Karpas-422 (cell line): ENCODE measurements at regions not wholly inside any gene's neighbourhood (a gene's known extent, or its start where the extent isn't known, plus 50 kb on each side); places are given as distances from the start of the nearest gene placed in this dataset.

Source experiments
- DNase-seq: peaks from one replicate; pipeline ENCODE4 v3.0.0-alpha.2; 2015
- H2AFZ ChIP-seq: fragments of 200-600 bp; sonication (generic); 2 replicates; pipeline ENCODE4 v1.6.1; 2014; ENCODE audit warnings: antibody characterized with exemption, low read length, mixed read lengths
- H3K27ac ChIP-seq: fragments of 200-600 bp; sonication (generic); 2 replicates; pipeline ENCODE4 v1.5.1; 2014; ENCODE audit warnings: mild to moderate bottlenecking, low read length, moderate library complexity
- H3K27me3 ChIP-seq: fragments of 200-600 bp; sonication (generic); 2 replicates; pipeline ENCODE4 v1.6.1; 2014; ENCODE audit warnings: low read length, mixed read lengths
- H3K36me3 ChIP-seq: fragments of 200-600 bp; sonication (generic); 2 replicates; pipeline ENCODE4 v1.6.1; 2014; ENCODE audit warnings: low read length, mixed read lengths; ENCODE audit not compliant: insufficient read depth
- H3K4me1 ChIP-seq: fragments of 200-600 bp; sonication (generic); 2 replicates; pipeline ENCODE4 v1.6.1; 2014; ENCODE audit warnings: mild to moderate bottlenecking, low read length, mixed read lengths
- H3K4me2 ChIP-seq: fragments of 200-600 bp; sonication (generic); 2 replicates; pipeline ENCODE4 v1.6.1; 2014; ENCODE audit warnings: low read length, low read depth, mild to moderate bottlenecking; ENCODE audit not compliant: poor library complexity, severe bottlenecking
- H3K4me3 ChIP-seq: fragments of 200-600 bp; sonication (generic); 2 replicates; pipeline ENCODE4 v1.5.1; 2014; ENCODE audit warnings: mild to moderate bottlenecking, antibody characterized with exemption, low read length, mixed read lengths
- H3K79me2 ChIP-seq: fragments of 200-600 bp; sonication (generic); 2 replicates; pipeline ENCODE4 v1.6.1; 2014; ENCODE audit warnings: mild to moderate bottlenecking, low read length, mixed read lengths
- H3K9ac ChIP-seq: fragments of 200-600 bp; sonication (generic); 2 replicates; pipeline ENCODE4 v1.6.0; 2014; ENCODE audit warnings: low read length
- H3K9me2 ChIP-seq: fragments of 200-600 bp; sonication (generic), shearing (Covaris generic); replicated peaks from 2 replicates; pipeline ENCODE4 v1.6.0; 2014; ENCODE audit warnings: mild to moderate bottlenecking, low read length, moderate library complexity; ENCODE audit not compliant: insufficient read depth
- H3K9me3 ChIP-seq: fragments of 300-700, 200-600 bp; sonication (generic); 2 replicates; pipeline ENCODE4 v1.6.1; 2014; ENCODE audit warnings: low read length, mixed read lengths
- H4K20me1 ChIP-seq: fragments of 200-600 bp; sonication (generic); 2 replicates; pipeline ENCODE4 v1.6.1; 2014; ENCODE audit warnings: mild to moderate bottlenecking, antibody characterized with exemption, low read length, low read depth; ENCODE audit not compliant: insufficient read depth

DNA sequence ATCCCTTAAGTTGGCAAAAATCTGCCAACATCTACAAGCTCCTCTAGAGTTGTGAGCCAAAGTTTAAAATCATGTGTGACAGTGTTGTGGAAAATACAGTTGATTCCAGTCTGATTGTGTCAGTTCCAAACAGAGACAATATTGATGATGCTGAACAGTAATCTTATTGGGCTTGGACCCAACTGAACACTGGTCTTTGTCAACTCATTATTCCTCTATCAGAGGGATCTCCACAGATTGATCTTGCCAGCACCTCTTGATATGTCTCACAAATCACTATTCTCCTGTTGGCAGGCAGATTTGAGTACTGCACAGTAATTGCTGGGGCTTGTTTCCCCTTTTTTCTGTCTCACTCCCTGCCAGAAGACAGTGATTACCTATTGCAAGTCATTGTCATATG is 326.6 kb upstream of the DPH6 start:
- H3K9ac ChIP-seq = no peak overlapping the region
- no peak overlapping the region for H3K4me3 ChIP-seq
- DNase-seq = no peak
- no peaks in the 10 kb centered on the region for H3K79me2 ChIP-seq
- no peaks in the 10 kb centered on the region for H3K36me3 ChIP-seq
- H3K27me3 ChIP-seq = no peaks in the 10 kb centered on the region
- H3K4me1 ChIP-seq = no peaks in the 10 kb centered on the region
- H3K9me2 ChIP-seq = no peaks in the 10 kb centered on the region
- no peak overlapping the region for H3K27ac ChIP-seq
- no peak overlapping the region for H3K4me2 ChIP-seq
- no peaks in the 10 kb centered on the region for H3K9me3 ChIP-seq
- no peaks in the 10 kb centered on the region for H4K20me1 ChIP-seq
- H2AFZ ChIP-seq = no peak overlapping the region

DNA sequence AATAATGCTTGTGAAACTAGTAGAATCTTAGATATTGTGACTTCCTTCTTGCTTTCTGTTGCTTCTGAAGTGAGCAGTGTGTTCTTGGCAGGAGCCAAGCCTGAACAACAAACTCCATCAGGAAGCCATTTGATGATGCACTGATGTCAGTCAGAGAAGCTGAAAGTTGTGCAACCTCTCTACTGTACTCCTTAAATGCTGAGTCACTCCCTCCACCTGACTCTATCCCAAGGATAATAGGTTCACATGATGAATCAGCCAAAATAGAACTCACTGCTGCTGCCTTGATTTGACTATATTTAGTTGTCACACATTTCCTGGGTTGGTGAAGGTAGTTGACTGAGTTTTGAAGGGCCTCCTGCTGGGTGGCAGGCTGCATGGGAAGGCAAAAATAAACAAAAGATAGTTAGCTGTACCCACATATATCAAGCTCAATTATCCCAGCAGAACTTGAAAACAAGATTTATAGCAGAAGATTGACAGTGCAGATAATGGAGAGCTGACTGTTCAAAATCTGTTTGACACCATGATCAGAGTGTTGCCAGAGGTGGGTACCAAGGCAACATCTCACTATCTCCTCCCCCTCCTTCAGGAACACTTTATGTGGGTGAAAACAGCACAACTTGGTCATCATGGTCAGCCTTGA is 328.4 kb upstream of the DPH6 start:
- H2AFZ ChIP-seq = no peak overlapping the region
- H3K27ac ChIP-seq = no peak overlapping the region
- no peaks in the 10 kb centered on the region for H3K9me3 ChIP-seq
- H3K4me3 ChIP-seq = no peak overlapping the region
- H3K79me2 ChIP-seq = no peaks in the 10 kb centered on the region
- no peaks in the 10 kb centered on the region for H3K9me2 ChIP-seq
- no peak overlapping the region for H3K9ac ChIP-seq
- no peaks in the 10 kb centered on the region for H4K20me1 ChIP-seq
- H3K36me3 ChIP-seq = no peaks in the 10 kb centered on the region
- no peaks in the 10 kb centered on the region for H3K27me3 ChIP-seq
- no peaks in the 10 kb centered on the region for H3K4me1 ChIP-seq
- no peak overlapping the region for H3K4me2 ChIP-seq
- DNase-seq = no peak

DNA sequence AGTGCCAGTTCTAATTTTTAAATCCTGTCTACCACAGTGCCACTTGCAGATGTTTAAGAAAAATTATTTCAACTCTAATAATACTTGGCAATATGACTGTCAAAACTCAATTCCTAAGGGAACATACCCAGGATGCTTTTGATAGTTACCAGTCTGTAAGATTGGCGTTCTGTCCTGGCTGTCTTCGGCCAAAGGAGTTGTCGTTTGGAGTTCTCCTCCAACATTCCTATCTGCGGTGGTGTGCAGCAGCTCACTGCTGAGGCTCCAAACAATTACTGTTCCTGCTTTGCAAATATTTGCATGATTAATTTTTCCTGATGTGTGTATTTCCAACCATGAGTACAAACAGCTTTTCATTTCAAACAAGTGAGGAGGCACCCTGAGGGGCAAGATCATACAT is 330.8 kb upstream of the DPH6 start:
- Histone ChIP-seq H3K4me3 (no peak overlapping the region), H3K9me2 (no peaks in the 10 kb centered on the region)
- no peak for DNase-seq

DNA sequence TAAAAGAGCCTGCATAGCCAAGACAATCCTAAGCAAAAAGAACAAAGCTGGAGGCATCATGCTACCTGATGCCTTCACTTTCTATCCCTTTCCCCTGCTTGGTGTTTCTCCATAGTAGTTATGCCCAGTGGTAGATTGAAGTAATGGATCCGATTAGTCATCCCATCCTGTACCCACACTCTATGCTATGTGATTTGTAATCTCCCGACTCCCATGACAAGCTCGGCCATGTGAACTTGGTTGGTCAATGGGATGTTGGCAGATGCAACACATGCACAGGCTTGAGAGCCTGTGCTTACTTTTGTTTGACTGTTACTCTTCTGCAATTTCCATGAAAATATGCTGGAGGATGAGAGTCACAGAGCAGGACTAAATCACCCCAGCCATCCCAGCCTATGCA is 334.9 kb upstream of the DPH6 start:
- Histone ChIP-seq H4K20me1 (no peaks in the 10 kb centered on the region), H3K9ac (no peak overlapping the region), H3K9me2 (no peaks in the 10 kb centered on the region), H3K36me3 (no peaks in the 10 kb centered on the region), H3K27ac (no peak overlapping the region), H3K9me3 (no peaks in the 10 kb centered on the region), H3K79me2 (no peaks in the 10 kb centered on the region), H3K4me2 (no peak overlapping the region), H3K27me3 (no peaks in the 10 kb centered on the region), H3K4me3 (no peak overlapping the region), H2AFZ (no peak overlapping the region), H3K4me1 (no peaks in the 10 kb centered on the region)
- DNase-seq = no peak

More for the DNA sequence above, 330.8 kb upstream of the DPH6 start:
- Histone ChIP-seq H3K9ac (no peak overlapping the region), H4K20me1 (no peaks in the 10 kb centered on the region), H3K4me2 (no peak overlapping the region), H3K36me3 (no peaks in the 10 kb centered on the region), H3K27me3 (no peaks in the 10 kb centered on the region), H2AFZ (no peak overlapping the region), H3K9me3 (no peaks in the 10 kb centered on the region), H3K79me2 (no peaks in the 10 kb centered on the region), H3K4me1 (no peaks in the 10 kb centered on the region), H3K27ac (no peak overlapping the region)

DNA sequence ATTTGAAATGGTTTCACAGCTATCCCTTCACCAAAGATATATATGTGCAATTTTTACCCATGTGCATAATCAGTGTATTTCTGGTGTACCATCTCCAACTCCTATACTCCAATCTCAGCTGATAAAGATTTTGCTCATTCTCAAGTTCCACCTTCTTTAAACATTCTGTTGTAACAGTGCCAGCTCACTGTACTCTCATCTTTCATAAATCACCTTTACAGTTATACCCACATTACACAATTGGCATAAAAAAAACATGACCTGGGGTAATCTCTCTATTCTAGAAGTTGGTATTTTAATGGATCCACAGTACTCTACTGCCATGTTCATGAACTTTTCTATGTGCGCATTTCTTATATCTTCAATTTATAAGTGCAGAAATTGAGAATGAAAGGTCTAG is 339.9 kb upstream of the DPH6 start:
- H3K4me3 ChIP-seq = no peak overlapping the region
- no peaks in the 10 kb centered on the region for H3K79me2 ChIP-seq
- no peak overlapping the region for H3K9ac ChIP-seq
- H4K20me1 ChIP-seq = no peaks in the 10 kb centered on the region
- no peak overlapping the region for H3K27ac ChIP-seq
- DNase-seq = no peak
- H3K27me3 ChIP-seq = no peaks in the 10 kb centered on the region
- no peaks in the 10 kb centered on the region for H3K9me2 ChIP-seq
- no peaks in the 10 kb centered on the region for H3K36me3 ChIP-seq
- H3K4me2 ChIP-seq = no peak overlapping the region
- no peaks in the 10 kb centered on the region for H3K4me1 ChIP-seq
- H3K9me3 ChIP-seq = no peaks in the 10 kb centered on the region
- H2AFZ ChIP-seq = no peak overlapping the region

DNA sequence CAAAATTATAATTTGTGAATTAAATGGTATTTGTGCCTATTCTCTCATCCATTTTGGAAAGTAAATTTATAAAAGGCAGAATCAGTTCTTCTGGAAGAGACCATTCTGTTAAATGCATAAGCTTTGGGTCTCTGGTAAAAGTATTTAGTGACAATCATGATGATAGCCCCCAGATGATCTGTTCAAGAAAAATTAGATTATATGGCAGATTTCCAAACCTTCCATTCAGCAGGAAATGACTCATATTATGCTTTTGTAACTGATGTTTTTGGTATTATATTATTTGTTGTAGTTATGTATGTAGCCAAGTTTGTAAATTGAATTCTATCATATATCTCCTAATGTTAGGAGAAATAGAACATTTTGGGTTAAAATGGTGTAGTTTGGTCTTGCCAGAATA is 340.8 kb upstream of the DPH6 start:
- Histone ChIP-seq H3K36me3 (no peaks in the 10 kb centered on the region), H4K20me1 (no peaks in the 10 kb centered on the region), H3K27me3 (no peaks in the 10 kb centered on the region), H3K79me2 (no peaks in the 10 kb centered on the region), H2AFZ (no peak overlapping the region), H3K9ac (no peak overlapping the region), H3K4me2 (no peak overlapping the region), H3K27ac (no peak overlapping the region), H3K4me1 (no peaks in the 10 kb centered on the region), H3K4me3 (no peak overlapping the region), H3K9me2 (no peaks in the 10 kb centered on the region), H3K9me3 (no peaks in the 10 kb centered on the region)
- DNase-seq = no peak

DNA sequence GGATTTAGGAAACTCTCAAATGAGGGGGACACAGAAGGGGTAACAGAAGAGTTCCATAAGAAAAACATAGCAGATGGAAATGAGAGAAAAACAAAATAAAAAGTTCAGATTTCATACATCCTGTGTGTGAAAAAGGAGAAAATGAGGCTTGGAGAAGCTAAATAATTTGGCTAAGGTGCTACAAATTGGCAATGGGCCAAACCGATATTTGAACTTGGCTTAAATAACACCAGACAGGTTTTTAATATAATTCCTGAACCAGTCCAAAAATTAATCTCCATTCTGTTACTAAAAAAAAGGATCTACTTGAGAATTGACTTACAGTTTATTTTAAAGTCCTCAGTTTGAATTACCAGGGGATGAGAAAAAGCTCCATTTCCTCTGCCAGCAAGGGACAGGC is 342.9 kb upstream of the DPH6 start:
- DNase-seq = no peak
- H4K20me1 ChIP-seq = no peaks in the 10 kb centered on the region
- no peaks in the 10 kb centered on the region for H3K9me3 ChIP-seq
- no peaks in the 10 kb centered on the region for H3K27me3 ChIP-seq
- no peak overlapping the region for H3K27ac ChIP-seq
- H2AFZ ChIP-seq = no peak overlapping the region
- no peak overlapping the region for H3K4me2 ChIP-seq
- no peaks in the 10 kb centered on the region for H3K36me3 ChIP-seq
- no peak overlapping the region for H3K4me3 ChIP-seq
- no peaks in the 10 kb centered on the region for H3K4me1 ChIP-seq
- no peaks in the 10 kb centered on the region for H3K9me2 ChIP-seq
- no peak overlapping the region for H3K9ac ChIP-seq
- no peaks in the 10 kb centered on the region for H3K79me2 ChIP-seq

DNA sequence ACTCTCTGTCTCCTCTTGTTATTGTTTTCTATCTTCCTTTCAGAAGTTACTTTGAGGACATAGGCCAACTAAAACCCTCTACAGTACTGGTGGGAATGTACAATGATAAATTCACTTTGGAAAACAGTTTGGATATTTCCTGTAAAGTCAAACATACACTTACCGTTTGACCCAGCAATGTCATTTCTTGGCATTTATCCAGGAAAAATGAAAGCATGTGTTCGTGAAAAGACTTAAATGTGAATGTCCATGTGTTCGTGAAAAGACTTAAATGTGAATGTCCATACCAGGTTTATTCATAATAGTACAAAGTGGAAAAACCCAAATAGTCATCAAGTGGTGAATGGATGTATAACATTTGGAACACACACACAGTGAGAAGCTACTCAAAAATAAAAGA is 361.5 kb upstream of the DPH6 start:
- no peak overlapping the region for H3K27ac ChIP-seq
- no peak overlapping the region for H2AFZ ChIP-seq
- H3K27me3 ChIP-seq = no peaks in the 10 kb centered on the region
- H3K4me2 ChIP-seq = no peak overlapping the region
- H3K9me3 ChIP-seq = no peaks in the 10 kb centered on the region
- H3K79me2 ChIP-seq = no peaks in the 10 kb centered on the region
- no peaks in the 10 kb centered on the region for H3K4me1 ChIP-seq
- H3K4me3 ChIP-seq = no peak overlapping the region
- no peaks in the 10 kb centered on the region; the same call in 1 of the 2 replicates for H3K9me2 ChIP-seq
- H3K9ac ChIP-seq = no peak overlapping the region
- H4K20me1 ChIP-seq = no peaks in the 10 kb centered on the region
- DNase-seq = no peak
- no peaks in the 10 kb centered on the region for H3K36me3 ChIP-seq

DNA sequence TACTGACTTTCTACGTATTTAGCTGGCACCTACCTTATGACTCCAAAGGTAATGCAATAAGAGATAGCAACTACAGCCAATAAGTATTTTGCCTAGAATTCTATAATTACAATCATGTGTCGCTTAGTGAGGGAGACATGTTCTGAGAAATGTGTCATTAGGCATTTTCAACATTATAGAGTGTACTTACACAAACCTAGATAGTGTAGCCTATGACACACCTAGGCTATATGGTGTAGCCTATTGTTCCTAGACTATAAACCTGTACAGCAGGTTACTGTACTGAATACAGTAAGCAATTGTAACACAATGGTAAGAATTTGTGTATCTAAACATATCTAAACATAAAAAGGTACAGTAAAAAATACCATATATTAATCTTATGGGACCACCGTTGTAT is 363.4 kb upstream of the DPH6 start:
- Histone ChIP-seq H3K4me2 (no peak overlapping the region), H3K27me3 (no peaks in the 10 kb centered on the region), H3K9me3 (no peaks in the 10 kb centered on the region), H3K36me3 (no peaks in the 10 kb centered on the region), H3K27ac (no peak overlapping the region), H3K79me2 (no peaks in the 10 kb centered on the region), H3K9me2 (no peaks in the 10 kb centered on the region), H2AFZ (no peak overlapping the region), H3K9ac (no peak overlapping the region), H3K4me3 (no peak overlapping the region), H4K20me1 (no peaks in the 10 kb centered on the region), H3K4me1 (no peaks in the 10 kb centered on the region)
- DNase-seq = no peak
